HG03064 (cell line): ENCODE measurements at regions not wholly inside any gene's neighbourhood (a gene's known extent, or its start where the extent isn't known, plus 50 kb on each side); places are given as distances from the start of the nearest gene placed in this dataset.

Experiments used
- ATAC-seq: cut with Tn5 transposase; IDR thresholded peaks from one replicate; pipeline ENCODE4 v1.9.1; 2021; ENCODE audit warnings: low read depth; ENCODE audit not compliant: unreplicated experiment

DNA sequence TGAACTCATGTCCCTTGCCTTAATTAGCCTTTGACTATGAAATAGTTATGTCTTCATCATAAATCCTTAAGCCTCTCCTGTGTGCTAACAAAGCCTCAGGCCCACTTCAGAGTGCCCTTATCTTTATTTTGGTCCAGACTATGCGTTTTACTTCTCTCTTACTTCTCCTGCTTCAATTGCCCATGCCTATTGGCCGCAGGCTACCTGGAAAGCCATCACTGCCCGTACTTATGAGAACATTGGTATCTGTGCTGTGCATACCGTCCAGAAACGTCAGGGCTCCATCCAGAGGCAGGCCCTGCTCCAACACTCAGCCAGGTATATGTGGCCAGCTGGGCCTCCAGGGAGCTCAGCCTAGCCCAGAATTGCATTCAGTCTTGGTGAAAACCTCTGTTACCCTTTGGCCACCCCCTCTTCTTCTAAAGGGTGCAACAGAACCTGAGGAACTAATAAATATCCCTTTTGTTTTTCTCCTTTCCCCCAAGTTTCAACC lies 212.4 kb upstream of the MTPN start:
- ATAC-seq, result no peak

DNA sequence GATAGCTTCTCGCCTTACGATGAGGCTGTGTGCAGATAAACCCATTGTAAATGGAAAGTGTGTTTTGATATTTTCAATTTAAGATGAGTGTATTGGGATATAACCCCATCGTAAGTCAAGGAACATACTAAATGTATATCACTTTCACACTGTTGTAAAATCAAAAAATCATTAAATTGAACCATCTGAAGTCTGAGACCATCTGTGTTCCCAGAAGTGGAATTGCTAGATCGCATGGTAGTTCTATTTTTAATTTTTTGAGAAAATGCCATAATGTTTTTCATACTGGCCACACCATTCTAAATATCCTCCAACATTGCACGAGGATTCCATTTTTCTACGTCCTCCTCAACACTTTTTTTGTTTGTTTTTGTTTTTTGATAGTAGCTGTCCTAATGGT lies 209.1 kb upstream of the MTPN start:
- ATAC-seq, result no peak

DNA sequence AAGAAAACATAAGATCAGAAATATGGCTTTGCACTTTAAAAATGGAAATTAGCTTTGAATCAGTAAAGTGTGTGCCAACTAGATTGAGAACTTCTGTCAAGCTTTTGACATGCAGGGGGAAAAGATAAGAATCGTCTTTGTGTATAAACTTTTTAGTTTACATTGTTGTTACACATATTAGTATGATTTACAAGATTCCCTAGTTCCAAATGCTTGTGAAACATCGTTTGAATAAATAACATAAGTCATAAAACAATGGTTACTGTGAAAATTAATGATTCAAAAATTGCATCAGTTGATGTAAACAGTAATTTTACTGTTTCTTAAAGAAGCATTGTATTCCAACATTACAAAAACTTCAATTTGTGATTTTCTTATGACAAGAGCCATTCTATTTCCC lies 207.6 kb upstream of the MTPN start:
- no peak for ATAC-seq

DNA sequence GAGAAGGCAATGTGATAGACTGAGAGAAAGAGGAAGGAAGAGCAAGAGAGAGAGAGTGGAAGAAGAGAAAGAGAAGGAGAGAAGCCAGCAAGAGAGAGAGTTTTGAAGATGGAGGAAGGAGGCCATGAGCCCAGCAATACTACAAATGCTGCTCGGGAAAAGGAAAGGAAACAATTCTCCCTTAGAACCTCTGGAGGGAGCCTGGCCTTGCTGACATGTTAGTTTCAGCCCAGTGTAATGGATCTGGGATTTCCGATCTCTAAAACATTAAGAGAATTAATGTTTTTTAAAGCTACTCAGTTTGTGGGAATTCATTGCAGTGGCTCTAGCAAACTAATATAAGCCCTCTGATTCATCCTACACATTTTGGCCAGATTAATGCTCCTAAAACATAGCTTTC lies 206.8 kb upstream of the MTPN start:
- ATAC-seq, result no peak

DNA sequence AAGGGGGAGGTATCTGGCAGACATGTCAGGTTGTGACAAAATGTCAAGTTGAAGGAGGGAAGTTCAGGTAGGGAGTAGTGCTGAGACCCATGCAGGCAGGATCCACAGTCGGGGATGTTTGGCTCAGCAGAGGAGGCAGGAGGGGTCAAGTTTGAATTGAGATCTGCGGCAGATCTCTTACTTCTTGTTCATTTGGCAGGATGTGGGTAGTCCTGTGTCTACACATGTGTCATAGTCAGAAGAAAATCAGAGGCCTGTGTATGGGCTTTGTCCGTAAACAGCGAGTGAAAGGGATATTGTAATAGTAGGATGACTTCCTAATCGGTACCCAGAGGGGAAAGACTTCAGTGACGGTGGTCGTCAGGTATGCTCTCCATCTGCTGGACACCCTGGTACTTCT lies 203.8 kb upstream of the MTPN start:
- no peak for ATAC-seq

DNA sequence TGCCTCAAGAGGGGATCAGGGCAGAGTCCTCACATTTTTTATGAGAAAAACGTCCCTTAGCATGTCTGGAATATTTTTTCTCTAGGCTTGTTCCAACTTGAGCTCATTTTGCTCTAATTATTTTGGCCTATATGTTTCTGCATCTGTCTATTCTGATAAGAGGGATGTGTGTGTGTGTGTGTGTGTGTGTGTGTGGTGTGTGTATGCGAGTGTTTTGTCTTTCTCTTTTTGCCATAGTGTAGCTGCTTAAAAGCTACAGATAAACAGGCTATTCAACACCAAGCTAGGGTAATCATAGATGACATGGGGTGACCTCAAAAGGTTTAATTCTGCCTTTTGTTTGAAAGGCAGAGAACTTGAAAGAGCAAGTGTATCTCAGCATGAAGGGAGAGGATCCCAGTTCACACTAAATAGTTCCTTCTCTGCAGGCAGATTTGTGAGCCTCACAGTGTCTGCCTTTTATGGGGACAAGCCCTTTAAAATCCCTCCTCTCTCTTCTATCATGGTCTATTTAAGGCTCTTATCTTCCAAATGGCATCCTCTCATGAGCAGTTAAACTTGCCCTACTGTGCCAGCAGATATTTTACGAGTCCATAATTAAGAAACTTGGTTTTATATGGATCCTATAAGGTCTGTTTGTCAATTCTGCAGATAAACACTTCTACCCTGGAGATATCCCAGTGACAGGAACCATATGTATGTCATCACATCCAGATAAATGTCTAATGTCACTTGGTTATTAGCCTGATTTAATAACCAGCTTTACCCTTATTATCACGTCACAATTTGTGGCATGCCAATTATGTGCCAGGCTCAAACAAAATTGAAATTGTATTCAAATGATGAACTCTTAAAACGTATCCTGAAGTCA lies 202.9 kb upstream of the MTPN start:
- ATAC-seq, result no peak

DNA sequence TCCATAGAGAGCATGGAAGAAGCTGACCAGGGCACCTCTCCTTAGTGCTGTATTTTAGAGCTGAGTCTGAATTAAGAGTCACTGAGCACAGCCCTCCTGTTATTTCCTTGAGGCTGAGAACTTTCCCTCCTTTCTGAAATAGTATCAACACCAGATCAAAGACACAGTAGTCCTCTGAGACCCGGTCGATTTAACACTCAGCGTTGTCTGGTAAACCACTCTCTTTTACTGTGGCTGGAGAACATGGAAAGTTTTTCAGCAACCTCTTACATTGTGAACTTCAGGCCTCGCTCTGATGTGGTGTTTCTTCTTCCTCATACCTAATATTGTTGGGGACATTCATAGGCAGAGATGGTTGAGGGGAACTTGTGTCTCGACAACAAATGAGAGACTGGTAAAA lies 202.0 kb upstream of the MTPN start:
- no peak for ATAC-seq

DNA sequence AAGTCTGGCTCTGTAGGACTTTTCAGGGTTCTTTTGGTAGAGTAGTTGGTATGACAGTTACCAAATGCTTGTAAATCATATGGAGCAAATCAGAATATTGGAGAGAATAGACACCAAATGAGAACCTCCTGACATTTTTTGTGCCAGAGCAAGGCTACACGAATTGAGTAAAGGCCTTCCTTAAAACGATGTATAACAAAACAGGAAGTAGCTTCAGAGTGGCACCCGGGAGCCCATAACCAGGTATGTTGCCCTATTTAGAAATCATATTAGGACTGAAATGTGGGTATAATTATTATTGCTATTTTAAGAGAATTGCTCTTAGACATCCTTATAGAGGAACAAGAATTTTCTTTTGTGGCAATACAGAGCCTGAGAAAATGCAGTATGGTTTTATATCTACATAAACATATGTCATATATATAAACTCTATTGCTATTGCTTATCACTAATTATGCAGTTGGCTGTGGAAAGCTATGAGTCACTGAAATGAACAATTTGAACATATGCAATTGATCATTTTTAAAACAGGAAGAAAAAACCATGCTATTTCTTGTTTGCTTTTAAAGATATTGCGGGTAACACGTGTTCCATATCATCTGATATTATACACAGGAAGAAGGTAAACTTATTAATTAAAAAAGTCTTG lies 197.4 kb upstream of the MTPN start:
- ATAC-seq, result no peak

DNA sequence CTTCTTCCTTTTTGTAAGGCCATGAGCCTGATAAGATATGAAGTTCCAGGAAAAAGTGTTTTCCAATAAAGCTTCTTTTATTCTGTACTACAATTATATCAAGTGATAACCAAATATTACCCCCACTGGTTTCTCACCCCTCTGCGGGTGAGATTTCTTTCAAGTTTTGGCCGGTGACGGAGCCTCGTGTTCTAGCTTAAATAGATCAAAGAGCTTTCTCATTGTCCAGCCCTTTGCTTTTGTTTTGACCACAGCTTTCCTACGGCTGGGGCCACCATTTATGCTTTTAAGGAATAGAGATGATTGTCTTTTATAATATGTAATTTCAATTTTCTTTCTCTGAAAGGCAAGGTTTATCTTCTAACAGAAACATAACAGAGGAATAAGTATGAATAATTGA lies 196.7 kb upstream of the MTPN start:
- no peak for ATAC-seq

DNA sequence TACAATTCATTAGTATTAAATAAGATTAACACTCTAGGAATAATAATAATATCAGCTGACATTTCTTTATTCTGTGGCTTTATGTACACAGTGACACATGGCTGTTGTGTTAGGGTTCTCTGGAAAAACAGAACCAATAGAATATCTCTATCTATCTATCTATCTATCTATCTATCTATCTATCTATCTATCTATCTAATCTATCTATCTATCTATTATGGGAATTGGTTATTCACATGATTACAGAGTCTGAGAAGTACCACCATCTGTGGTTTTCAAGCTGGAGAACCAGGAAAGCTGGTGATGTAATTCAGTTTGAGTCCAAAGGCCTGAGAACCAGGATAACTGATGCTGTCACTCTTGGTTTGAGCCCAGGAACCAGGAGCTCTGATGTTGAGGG lies 194.1 kb upstream of the MTPN start:
- no peak for ATAC-seq

DNA sequence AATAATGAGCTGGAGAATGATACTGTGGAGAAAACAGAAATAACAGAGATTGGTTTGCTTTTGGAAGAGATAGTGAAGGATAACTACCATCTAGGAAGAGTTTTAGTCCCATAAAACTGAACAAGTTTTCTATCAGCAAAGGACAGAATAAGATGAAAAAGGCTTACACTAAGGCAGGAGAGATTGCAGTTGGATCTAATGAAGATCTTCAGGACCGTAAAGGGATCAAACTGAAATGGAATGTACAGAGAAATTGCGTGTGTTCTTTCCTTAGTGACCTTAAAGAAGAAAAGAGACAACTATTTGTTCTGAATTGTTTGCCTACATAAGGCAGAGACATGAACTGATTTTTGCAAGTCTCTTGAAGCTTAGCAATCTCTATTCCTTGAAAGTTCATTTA lies 191.7 kb upstream of the MTPN start:
- ATAC-seq, result no peak

DNA sequence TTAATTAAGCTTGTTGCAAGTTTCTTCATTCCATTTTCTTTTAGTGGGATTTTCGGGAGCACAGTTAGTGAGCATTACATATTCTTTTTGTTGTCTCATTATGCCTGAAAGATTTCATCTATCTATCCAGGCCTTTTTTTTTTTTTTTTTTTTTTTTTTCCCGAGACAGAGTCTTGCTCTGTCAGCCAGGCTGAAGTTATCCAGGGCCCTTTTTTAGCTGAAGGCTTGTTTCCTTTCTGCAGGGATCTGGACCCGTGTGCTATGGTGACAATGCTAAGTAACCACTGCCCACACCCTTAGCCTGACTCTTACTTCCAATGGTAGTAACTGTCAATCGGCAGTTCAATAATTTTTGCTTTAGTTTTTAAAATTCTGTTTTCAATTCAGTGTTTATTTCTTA lies 190.8 kb upstream of the MTPN start:
- no peak for ATAC-seq

DNA sequence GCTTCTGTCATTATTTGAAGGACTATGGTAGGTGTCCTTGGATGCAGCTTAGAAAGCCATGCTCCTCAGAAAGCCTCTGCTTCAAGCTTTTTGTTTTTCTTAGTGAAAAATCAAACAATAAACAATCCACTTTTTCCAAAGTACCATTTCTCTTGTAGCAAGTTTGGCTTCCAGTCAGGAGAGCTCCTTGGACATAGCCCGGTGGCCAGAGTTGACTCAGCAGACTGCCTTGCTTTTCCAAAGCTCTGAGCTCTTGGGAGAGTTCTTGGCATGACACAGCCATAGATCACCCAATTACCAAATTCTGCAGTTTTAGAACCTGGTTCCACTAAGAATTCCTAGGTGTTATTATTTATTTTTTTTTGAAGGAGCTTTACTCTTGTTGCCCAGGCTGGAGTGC lies 189.4 kb upstream of the MTPN start:
- ATAC-seq, result no peak

DNA sequence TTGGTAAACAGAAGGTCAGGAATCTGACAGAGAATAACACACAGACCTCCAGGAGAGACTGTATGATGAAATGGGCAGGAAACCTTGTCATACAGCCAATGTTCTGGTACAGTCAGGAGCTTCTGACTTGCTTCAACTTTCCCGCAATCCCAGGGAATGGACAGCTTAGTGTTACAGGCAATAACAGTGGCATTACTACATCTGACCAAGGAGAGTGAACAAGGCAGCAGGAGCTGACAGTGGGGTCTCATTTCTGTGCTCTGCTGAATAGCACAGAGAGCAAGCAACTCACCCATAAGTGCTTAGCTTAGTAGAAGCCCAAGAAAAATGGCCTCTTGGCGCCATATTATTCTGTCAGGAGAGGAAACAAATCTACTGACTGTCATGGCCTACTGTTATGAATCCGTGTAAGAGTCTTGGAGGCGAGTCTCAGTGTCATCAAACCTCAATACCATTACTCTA lies 186.2 kb upstream of the MTPN start:
- ATAC-seq, result no peak

DNA sequence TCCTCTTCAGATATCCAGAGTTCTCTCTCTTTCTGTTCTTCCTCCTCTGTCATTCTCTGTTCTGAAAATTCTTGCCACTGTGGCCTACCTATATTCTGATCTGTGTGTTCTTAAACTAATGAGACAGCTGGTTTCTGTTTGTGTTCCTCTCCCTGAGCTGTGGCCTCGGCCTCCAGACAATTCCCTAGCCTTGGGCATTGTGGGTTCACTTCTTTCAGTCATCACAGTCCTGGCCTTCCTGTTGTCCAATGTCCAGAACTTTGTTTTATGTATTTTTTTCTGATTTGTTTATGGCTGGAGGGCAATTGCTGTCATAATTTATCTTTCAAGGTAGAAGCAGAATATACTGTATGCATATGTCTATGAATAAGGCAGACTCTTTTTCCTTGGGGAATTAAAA lies 173.2 kb upstream of the MTPN start:
- no peak for ATAC-seq

DNA sequence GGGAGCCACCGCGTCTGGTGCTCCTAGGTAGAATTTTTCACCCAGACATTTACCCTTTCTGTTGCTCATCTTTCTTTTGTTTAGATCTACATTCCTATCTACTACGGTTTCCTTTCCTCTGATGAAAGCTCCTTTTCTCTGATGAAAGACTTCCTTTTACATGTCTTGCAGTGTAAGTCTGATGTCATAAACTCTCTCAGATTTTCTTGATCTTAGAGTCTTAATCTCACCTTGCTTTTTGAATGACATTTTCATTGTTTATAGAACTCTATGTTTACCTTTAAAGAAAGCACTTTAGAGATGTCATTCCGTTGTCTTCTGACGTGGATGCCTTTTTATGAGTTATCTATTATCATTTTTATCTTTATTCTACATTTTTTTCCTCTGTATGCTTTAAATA lies 171.8 kb upstream of the MTPN start:
- no peak for ATAC-seq

DNA sequence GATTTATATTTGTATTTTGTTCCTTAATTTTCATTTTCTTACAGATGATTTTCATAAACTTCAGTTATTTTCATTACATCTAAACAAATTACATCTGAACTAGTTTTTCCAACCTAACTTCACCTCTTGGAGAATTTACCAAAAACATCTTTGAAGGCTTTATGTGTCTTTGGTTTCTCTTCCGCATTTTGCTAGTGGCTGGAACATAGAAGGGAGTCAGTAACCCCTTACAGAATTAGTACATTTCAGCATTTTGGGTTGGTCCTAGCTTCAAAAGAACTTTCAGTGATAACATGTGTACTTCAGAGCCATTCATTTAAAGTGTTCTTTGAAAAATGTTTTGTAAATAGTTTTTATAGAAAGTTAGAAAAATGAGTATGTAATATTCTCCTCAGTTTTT lies 169.8 kb upstream of the MTPN start:
- ATAC-seq, result no peak

DNA sequence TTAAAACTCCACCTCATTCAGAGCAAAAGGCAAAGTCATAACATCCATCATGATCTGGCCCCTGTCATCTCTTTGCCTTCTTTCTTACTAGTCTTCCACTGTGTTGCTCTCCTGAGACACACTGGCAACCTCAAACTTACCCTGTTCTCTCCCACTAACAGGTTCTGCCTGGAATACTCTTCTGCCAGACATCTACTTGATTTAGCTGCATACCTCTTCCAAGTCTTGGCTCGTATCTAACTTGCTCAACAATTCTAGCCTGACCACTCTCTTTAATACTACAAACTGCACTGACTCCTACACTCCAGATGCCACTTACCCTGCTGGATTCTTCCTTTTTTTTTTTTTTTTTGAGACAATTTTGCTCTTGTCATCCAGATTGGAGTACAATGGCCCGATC lies 167.0 kb upstream of the MTPN start:
- no peak for ATAC-seq

DNA sequence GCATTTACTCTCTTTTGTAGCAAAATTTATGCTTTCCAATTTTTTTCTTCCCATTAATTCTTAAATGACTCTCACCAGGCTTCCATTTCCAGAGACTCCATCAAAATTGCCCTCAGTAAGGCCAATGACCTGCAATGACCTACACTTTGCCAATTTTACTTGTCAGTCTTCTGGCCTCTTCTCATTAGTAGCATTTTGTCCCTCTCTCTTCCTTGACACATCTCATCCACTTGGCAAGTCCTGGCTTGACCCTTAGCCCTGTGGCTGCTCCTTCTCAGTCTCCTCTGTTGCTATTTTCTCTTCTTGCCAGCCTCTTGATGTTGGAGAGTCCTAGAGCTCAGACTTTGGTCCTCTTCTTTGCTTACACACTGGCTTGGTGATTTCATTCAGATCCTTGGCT lies 166.1 kb upstream of the MTPN start:
- no peak for ATAC-seq

DNA sequence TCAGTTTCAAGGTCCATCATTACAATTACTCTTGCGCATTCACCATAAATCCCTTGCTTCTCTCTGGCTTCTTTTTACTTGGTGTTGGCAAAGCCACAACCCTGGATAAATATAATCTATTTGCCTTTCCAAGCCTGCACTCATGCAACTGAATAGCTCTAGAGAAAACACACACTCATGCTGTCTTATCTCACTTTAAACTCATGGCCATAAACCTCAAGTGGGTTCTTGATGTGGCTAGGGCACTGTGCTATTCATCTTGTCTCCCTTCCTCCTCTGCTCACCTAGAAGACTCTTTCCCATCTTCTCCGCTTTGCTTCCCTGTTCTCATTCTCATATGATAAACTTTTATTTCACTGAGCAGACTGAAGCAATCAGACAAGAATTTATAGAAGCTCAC lies 165.4 kb upstream of the MTPN start:
- ATAC-seq, result no peak

DNA sequence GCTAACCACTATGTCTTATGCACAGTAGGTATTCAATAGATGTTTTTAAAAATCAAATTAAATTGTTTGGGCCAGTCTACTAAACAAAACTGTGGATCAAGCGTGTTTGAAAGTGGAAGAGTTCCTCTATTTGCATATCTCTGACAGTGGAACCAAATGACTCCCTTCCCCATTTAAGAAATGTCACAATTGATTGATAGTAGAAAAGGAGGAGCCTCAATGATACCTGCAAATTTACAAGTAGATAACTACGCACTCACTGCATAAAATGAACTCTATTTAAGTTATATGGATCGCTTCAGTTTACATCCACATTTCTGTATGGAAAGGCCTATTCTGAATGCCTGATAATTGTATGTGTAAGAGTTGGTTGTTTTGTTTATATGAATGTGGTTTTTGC lies 163.3 kb upstream of the MTPN start:
- no peak for ATAC-seq

DNA sequence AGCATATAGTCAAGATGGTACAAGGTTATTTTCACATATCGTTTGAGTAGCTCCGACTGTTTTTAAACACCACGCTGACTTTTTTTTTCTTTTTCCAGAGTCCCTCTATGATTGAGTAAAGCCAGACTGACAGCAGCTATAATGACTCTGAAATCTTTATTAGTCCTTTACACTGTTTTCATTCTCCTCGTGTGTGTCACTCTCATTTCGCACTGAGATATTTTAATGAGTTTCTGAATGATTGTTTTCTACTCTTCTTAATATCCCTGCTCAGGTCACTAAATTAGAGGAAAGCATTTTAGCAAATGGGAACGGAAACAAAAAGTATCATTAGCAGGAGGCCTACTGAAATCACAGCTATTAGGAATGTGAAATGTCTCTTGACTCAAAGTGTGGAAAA lies 162.3 kb upstream of the MTPN start:
- ATAC-seq, result no peak
